Stimulated activated CD8-positive, alpha-beta memory T cell treated with anti-CD3 and anti-CD28 coated beads, Interleukin-12 subunit alpha, Interleukin-12 subunit beta, amount 100 ng/mL, for 24 hours (primary cell): ENCODE measurements at regions not wholly inside any gene's neighbourhood (a gene's known extent, or its start where the extent isn't known, plus 50 kb on each side); places are given as distances from the start of the nearest gene placed in this dataset.

Experiments used
- DNase-seq: peaks from one replicate; pipeline ENCODE4 v3.0.0-alpha.2; 2020; ENCODE audit errors: extremely low read depth

DNA sequence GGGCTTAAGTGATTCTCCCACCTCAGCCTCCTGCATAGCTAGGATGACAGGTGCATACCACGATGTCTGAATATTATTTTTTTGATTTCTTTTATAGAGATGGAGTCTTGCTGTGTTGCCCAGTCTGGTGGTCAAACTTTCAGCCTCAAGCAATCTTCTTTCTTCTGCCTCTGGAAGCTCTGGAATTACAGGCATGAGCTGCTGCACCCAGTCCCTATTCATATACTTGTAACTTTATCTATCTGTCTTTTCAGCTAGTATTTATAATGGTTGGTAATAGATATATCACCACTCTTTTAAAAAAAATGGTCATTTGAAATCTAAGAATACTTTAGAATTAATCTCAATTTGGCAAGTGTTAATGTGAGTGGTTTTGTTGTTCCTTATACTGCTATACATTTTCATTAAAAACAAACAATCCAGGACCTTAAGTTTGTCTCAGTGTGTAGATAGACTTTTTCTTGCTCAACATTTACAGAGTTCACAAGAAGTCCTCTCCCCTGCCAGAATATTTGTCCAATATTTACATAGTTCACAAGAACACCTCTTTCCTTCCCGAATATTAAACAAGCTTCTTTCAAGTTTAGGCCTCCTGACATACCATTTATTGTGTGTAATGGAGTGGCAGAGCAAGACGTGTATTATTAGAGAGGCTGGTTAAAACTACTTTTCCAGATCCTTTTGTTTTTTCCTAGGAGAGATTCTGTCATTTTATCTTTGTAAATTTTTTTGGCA is 1197.4 kb upstream of the ADGRL3 start:
- no peak for DNase-seq

DNA sequence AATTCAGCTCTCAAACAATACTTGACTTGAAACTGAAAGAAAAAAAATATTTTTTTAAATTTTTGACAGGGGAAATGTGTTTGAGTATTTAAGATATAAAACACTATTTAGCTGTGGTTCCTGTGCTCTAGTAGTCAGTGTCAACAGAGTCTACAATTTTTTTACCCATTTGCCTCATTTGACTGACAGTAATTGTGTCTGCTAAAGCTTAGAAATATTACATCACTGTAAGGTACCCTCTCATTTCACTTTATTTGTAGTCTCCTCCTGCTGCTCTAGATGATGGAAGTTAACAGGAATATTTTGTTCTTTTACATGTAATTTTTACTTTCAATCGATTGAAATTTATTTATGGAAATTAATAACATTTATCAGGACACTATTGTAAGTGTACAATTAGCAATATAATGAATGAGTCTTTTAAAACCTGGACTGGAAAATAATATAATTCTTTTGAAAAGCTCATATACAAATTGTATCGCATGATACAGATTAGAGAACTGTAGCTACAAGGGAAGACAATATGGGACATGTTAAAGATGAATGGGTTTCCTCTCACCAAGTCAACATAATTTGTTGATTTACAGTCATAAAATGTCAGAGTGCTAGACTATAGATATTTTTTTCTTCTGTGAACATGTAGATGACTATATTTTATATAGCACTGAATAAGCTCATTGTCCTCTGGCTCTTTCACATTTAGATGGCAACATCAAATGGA is 1186.5 kb upstream of the ADGRL3 start:
- no peak for DNase-seq

DNA sequence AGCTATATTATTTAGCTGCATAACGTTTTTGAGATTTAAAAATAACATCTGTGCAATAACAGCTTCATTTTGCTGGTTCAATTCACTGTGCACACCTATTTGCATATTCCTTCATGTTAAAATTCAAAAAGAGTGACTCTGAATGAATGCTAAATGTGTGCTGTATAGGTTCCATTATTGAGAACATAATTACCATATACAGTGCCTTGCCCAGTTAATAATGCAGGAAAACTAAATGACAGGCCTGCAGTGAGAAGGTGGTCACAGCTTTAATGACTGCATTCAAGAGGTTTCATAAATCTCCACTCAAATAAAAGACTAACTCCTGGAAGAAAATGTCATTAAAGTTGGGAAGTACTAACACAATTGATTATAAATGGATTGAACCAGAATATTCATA is 1183.2 kb upstream of the ADGRL3 start:
- DNase-seq = no peak

DNA sequence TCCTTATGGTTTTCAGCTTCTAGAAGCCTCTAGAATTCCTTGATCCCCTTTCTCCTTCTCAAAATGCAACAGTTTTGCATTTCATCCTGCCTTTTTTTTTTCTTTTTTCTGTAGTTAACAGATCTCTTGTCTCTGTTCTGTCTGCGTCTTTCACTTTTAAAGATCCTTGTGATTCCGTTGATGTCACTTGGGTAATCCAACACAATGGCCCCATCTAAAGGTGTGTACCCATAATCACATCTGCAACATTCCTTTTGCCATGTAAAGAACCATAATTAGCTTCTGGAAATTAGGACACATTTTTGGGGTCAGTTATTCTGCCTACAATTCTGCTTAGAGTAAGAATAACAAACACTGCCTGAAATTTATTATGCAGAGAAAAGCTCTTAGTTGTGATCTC is 1180.9 kb upstream of the ADGRL3 start:
- DNase-seq = no peak

DNA sequence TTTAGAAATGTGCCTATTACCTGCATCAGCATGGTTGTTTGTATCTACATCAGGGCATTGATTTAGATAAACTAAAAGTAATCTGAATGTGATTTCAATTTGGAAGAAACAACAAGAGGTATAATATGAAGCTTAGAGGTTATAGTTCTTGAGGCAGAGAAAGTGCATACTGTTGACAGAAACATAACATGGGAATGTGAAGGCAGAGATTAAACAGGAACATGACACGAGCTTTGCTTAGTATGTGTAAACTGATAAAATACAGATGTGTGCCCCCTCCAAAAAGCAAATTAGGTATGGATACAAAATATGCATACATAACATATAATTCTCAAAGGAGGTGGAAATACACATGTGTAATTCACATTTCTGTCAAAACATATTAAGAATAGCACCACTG is 1180.2 kb upstream of the ADGRL3 start:
- DNase-seq = no peak

DNA sequence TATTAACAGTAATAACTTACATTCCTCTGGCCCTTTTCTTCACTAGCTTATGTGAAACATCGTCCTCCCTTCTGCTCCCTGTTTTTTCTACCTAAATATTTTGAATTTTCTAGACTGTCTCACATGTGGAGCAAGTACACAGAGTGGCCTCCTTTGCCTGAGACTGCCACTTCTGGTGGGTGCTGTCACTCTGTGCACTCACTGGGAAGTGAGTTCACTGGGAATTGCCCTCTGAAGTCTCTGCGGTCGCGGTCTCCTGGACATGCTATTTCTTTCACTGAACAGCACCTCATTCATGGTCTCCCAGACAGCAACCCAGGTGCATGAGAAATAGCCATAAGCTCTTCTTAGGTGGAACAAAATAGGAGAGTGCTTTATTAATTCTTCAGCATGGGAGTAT is 1179.7 kb upstream of the ADGRL3 start:
- no peak for DNase-seq

DNA sequence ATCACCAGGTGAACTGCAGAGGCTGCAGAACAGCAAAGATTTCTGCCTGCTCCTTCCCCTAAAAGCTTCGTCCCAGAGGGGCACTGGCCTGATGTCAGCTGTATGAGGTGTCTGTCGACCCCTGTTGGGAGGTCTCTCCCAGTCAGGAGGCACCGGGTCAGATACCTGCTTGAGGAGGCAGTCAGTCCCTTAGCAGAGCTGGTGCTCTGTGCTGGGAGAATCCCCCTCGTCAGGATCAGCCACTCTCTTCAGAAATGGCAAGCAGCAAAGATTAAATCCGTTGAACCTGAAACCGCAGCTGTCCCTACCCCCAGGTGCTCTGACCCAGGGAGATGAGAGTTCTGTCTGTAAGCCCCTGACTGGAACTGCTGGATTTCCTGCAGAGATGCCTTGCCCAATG is 1166.3 kb upstream of the ADGRL3 start:
- DNase-seq = no peak

DNA sequence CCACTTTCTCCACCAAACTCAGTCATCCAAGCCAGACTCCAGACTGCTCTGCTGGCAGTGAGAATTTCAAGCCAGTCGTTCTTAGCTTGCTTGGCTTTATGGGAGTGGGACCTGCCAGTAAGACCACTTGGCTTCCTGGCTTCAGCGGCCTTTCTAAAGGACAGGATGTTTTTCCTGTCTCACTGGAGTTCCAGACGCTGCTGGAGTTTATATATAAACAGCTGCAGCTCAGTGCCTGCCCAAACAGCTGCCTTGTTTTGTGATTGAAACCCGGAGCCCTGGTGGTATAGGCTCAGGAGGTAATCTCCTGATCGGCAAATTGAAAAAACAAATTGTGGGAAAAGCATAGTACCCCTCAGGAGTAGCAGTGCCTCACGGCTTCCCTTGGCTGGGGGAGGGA is 1165.8 kb upstream of the ADGRL3 start:
- DNase-seq = no peak

DNA sequence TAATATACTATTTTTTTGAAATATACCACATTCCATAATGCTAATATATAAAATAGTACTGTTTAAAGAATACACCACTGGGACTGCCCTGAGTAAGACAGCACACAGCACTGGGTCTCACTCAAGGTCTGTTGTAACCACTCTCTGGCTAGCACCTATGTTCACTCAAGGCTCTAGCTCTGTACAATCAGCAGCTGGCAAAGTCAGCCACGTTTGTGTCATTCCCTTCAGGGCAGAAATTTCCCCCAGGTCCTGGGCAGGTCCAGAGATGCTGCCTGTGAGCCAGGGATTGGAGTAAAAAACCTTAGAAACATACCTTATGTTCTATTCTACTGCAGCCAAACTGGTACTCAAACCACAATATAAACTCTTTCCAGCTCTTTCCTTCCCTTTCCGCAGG is 1160.2 kb upstream of the ADGRL3 start:
- DNase-seq = no peak

DNA sequence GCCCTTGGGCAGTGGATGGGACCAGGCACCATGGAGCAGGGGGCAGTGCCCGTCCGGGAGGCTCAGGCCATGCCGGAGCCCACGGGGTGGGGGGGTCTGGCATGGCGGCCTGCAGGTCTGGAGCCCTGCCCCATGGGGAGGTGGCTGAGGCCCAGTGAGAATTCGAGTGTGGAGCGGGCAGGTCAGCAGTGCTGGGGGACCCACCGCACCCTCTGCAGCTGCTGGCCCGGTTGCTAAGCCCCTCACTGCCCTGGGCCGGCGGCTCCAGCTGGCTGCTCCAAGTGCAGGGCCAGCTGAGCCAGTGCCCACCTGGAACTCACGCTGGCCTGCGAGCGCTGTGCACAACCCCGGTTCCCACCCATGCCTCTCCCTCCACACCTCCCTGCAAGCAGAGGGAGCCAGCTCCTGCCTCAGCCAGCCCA is 1157.9 kb upstream of the ADGRL3 start:
- no peak for DNase-seq

DNA sequence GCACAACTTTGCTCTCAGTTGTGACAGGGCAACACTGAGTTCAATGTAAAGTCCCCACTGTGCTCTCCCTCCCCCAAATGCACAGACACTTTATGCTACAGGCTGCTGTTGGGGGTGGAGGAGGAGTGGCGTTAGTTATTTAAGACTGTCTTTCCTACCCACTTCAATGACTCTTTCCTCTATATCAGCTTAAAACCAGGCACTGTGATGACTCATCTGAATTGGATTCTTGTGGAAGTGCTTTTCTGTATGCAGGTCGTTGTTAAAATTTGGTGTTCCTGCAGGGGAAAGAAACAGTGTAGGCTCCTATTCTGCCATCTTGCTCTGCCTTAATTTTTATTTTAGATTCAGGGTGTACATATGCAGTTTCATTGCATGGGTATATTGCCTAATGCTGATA is 1157.2 kb upstream of the ADGRL3 start:
- DNase-seq = no peak

DNA sequence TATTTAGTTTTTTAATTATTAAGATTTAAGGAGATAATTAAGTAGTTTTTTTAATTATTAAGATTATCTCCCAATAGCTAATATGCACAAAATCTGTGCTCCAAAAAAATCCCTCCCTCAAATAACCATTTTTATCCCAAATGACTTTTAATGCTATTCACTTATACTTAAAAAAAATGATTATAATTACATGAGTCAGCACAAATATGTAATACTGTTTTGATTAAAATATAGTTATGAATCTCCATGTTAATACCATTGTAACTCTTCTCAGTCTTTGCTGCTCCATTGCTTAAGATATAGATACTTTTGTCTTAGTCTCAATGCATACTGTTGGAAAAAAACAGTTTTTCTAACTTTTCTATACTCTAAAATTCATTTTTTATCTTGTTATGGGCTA is 1121.1 kb upstream of the ADGRL3 start:
- no peak for DNase-seq

DNA sequence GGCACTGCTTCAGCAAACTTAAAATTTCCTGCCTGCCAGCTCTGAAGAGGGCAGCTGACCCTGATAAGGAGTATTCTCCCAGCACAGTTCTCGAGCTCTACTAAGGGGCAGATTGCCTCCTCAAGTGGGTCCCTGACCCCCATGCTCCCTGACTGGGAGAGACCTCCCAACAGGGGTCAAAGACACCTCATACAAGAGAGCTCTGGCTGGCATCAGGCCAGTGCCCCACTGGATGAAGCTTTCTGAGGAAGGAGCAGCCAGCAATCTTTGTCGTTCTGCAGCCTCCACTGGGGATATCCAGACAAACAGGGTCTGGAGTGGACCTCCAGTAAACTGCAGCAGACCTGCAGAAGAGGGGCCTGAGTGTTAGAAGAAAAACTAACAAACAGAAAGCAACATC is 1118.3 kb upstream of the ADGRL3 start:
- DNase-seq = no peak

DNA sequence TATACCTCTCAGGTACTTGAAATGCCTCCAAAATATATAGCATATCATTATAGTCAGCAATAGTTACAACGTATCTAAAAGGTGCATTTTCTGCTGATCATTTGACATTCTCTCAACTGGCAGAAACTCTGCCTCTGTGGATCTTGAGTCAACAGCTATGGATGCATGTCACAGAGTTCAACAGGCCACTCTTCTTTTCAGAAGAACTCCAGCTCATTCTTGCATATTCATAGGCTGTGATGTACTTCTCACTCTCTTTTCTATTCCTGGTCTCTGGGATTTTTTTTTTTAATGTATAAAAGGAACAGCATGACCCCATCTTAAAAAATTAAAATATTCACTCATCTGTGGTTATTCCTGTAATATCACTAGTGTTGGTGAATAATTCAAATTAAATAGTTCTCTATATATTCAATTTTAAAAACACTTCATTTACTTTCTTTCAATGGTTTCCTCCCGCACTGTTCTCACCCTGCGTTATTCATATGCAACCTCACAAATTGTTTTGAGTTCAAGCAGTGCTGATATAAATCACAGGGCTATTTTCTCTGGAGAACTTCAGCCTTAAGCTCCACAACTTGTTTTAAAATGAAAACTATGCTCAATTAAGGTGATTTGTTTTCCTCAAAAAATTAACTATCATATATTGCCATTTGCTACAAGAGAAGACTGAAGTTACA is 1111.2 kb upstream of the ADGRL3 start:
- no peak for DNase-seq

DNA sequence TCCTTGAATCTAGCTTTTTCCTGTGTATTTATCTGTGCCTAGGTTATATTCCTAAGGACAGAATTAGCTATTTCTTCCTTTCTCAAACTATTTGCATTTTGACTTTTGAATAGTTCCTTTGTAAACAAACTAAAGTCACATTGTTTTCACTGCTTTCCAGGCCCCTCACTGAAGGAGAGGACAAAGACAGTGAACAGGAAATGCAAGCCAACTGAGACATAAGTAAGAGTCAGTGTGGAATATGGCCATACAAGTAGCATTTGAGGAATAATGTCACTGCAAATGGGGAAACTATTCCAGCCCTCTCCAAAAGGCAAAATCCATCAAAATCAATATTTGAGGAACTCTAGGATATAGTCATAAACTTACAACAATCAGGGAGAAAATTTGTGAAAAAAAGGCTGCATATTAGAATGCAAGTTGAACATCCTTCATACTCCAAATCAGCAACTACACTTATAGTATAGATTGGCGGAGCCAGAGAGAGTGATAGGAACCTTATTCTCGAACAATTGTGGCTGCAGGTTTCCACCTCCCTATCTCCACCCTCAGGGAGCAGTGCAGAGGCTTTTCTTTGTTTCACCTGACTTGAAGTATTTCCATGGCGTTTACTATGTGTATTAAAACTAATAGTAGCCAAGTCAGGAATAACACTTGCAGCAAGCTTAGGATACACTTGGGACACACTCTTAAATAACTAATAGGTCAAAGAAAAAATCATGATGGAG is 1110.4 kb upstream of the ADGRL3 start:
- no peak for DNase-seq

DNA sequence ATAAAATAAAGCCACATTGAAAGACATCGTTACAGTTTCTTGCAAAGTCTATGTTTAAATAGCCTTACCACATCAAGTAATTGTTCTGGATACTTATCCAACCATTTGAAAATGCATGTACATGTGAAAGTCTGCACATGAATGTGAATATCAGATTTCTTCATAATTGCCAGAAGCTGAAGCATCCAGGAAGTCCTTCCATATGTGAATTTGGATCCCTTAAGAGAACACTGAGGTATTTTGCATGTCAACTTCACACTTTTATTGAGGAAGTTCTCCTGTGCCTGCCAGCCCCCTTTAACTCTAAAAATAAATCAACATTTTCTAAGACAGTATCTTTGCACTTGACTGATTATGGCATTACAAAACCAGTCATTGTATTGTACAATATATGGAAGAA is 1103.5 kb upstream of the ADGRL3 start:
- DNase-seq = no peak

DNA sequence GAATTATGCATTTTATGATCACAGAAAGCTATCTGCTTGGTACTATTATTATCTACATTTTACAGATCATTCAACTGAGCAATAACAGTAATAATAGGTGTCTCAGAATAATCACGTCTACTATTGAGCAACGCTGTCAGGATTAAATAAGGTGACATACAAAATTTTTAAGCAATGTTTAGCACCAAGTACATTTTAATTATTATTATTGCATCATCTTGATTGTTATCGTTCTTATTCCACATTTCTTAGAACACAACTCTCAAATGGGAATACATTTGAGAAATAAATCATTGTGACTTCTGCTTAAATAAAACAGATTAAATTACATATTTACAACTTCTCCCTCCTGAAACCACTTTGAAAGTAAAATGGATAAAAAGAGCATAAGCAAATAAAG is 1083.5 kb upstream of the ADGRL3 start:
- no peak for DNase-seq

DNA sequence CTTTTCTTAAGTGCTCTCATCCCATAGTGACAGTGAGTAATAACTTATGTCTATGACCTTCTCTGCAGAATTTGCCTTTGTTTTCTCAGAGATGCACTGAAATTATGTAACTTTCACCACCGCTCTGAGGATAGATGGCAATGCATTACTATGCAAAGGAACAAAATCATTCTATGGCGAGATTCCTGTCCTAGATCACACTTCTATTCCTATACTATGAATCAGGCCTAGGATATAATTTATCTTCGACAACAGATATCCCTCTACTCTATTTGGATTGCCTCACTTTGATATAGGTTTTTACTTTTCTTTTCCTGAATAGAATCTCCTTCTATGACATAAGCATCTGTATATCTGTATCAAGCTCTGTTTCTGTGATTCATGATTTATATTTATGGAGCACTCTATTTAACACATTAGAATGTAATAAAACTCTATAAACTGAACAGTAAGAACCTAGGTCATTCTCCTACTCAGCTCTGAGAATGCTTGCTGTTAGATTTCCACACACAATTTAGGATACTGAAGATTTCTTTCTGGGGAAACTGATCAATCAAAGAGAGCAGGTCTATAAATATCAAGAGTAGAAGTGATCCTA is 1082.3 kb upstream of the ADGRL3 start:
- DNase-seq = no peak

DNA sequence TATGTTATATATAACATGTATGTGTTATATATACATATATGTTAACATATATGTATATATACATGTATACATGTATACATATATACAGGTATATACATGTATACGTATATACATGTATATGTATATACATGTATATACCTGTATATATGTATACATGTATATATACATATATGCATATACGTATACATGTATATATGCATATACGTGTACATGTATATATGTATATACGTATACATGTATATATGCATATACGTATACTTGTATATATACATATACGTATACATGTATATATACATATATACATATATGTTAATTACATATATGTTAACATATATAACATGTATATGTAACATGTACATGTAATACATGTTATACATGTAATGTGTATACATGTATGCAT is 1077.3 kb upstream of the ADGRL3 start:
- no peak for DNase-seq

DNA sequence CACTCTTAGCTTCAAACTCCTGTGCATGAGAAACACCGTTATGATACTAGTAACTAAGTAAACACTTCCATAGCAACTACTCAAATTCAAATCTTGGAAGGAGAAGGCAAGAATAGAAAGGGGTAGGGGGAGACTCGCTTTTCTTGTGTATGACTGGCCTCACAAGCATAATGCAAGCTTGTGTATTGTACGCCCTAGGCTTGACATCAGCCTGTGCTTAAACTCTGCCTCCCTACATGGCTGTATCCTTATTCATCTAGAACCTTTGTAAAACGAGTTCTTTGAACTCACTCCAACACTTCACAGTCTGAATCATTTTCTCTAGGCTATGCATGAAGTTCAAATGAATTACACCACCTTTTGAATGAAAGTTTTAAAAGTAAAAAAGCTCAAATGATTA is 1071.2 kb upstream of the ADGRL3 start:
- no peak for DNase-seq

DNA sequence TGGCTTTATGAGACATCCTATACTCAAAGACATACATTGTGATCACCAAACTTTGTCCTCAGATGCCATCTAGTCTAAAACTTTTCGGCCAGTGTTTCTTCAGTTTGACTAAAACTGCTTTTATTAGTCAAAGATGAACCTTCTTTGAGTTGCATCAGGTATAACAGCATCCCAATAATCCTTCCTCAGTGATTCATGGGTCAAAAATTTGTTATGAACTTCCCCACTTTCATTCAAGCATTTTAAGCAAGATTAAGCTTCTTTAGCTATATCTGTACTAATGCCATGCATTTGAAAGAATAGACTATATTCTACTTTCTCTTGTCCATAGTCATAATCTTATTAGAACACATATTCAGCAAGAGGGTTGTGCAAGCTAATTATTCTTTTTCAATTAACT is 1070.4 kb upstream of the ADGRL3 start:
- DNase-seq = no peak

DNA sequence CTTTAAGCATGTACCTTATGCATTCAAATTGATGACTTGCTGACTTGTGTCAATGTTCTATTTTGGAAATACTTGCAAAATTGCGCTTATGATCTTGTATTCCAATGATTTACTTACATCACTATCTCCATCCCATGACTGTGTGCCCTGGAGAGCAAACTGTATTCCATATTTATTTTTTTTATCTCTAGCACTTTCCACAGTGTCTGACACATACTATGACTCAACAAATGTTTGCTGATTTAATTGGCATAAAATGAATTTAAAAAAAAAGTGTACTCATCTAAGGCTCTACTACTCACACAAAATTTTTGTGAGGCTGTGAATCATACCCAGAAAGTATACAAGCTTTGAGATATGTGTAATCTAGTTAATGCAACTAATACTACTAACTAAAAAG is 1066.8 kb upstream of the ADGRL3 start:
- DNase-seq = no peak
